ENCODE measurements at regions not wholly inside any gene's neighbourhood (a gene's known extent, or its start where the extent isn't known, plus 50 kb on each side); places are given as distances from the start of the nearest gene placed in this dataset.

- no peak overlapping the region for H3K4me3 ChIP-seq (ENCODE audit: low read depth in 1 of 3, low read length in 3 of 3)
- no peaks in the 10 kb centered on the region for H3K9me3 ChIP-seq (ENCODE audit: control insufficient read depth in 4 of 4, low read length in 3 of 4)
- H3K27ac ChIP-seq (ENCODE audit: low read depth in 1 of 2, low read length in 2 of 2) = no peak overlapping the region
- DNase-seq (ENCODE audit: low spot score) = no peak
- no peaks in the 10 kb centered on the region for H3K27me3 ChIP-seq (ENCODE audit: control insufficient read depth in 4 of 4, insufficient read depth in 4 of 4, low read length in 3 of 4)
- H3K4me1 ChIP-seq (ENCODE audit: control insufficient read depth in 4 of 4, insufficient read depth in 4 of 4, low read length in 3 of 4) = peaks cover 0 to 7% (median 3%) of the 10 kb centered on the region in 4 donors
- no peak overlapping the region for H3K9ac ChIP-seq (ENCODE audit: low read depth in 1 of 2, low read length in 2 of 2)
- no peak for TF ChIP-seq ATF3 (IDR thresholded peaks at IDR 0.05)
- TF ChIP-seq REST (IDR thresholded peaks at IDR 0.05) = no peak
- H3K36me3 ChIP-seq (ENCODE audit: control insufficient read depth in 4 of 4, insufficient read depth in 3 of 4, low read depth in 1 of 4, low read length in 3 of 4) = no peaks in the 10 kb centered on the region
- WGBS = 76% methylated on average over 3 of the region's 3 CpGs
Measured at GRCh38 chr6:106746652-106747051, 117.3 kb downstream of the QRSL1 start.

- 88% methylated on average over 5 of the region's 5 CpGs for WGBS
- TF ChIP-seq ATF3 (IDR thresholded peaks at IDR 0.05) (no peak), FOXA1 (IDR thresholded peaks at IDR 0.05) (no peak), HNF4G (IDR thresholded peaks at IDR 0.05) (no peak), EGR1 (IDR thresholded peaks at IDR 0.05; ENCODE audit: low read depth in 2 of 2) (no peak), ZBTB33 (IDR thresholded peaks at IDR 0.05) (no peak), GABPA (IDR thresholded peaks at IDR 0.05 in 1 of 2, conservative IDR thresholded peaks at IDR 0.05 in 1 of 2) (no peak), JUND (IDR thresholded peaks at IDR 0.05) (no peak), HNF4A (conservative IDR thresholded peaks at IDR 0.05) (no peak), YY1 (IDR thresholded peaks at IDR 0.05) (no peak), REST (IDR thresholded peaks at IDR 0.05) (no peak), MAX (IDR thresholded peaks at IDR 0.05) (no peak), TAF1 (conservative IDR thresholded peaks at IDR 0.05) (no peak), RXRA (IDR thresholded peaks at IDR 0.05) (no peak), NR2F2 (IDR thresholded peaks at IDR 0.05) (no peak), SP1 (IDR thresholded peaks at IDR 0.05) (no peak), FOXA2 (IDR thresholded peaks at IDR 0.05) (no peak), CTCF (IDR thresholded peaks at IDR 0.05; ENCODE audit: low read depth, low read length, missing input control) (no peak)
- Histone ChIP-seq H3K9ac (ENCODE audit: low read depth in 1 of 2, low read length in 2 of 2) (no peak overlapping the region), H3K36me3 (ENCODE audit: control insufficient read depth in 4 of 4, insufficient read depth in 3 of 4, low read depth in 1 of 4, low read length in 3 of 4) (no peaks in the 10 kb centered on the region), H3K4me1 (ENCODE audit: control insufficient read depth in 4 of 4, insufficient read depth in 4 of 4, low read length in 3 of 4) (peaks cover 0 to 5% (median 2%) of the 10 kb centered on the region in 4 donors), H3K27me3 (ENCODE audit: control insufficient read depth in 4 of 4, insufficient read depth in 4 of 4, low read length in 3 of 4) (no peaks in the 10 kb centered on the region), H3K27ac (ENCODE audit: low read depth in 1 of 2, low read length in 2 of 2) (no peak overlapping the region), H3K9me3 (ENCODE audit: control insufficient read depth in 4 of 4, low read length in 3 of 4) (no peaks in the 10 kb centered on the region), H3K4me3 (ENCODE audit: low read depth in 1 of 3, low read length in 3 of 3) (no peak overlapping the region)
- DNase-seq (ENCODE audit: low spot score) = no peak
Measured at GRCh38 chr6:106745824-106746582, 116.6 kb downstream of the QRSL1 start.
